ENCODE measurements at regions not wholly inside any gene's neighbourhood (a gene's known extent, or its start where the extent isn't known, plus 50 kb on each side); places are given as distances from the start of the nearest gene placed in this dataset.

- no peak for TF ChIP-seq CTCF (IDR thresholded peaks at IDR 0.05; ENCODE audit: low read depth, low read length, poor library complexity, severe bottlenecking)
- TF ChIP-seq EZH2phosphoT487 (IDR thresholded peaks at IDR 0.05; ENCODE audit: borderline replicate concordance, low read length): no peak
Observed at GRCh38 chr13:68987585-68987984, 1120.0 kb upstream of the ATXN8OS start.

All from DOHH2 (cell line).